ENCODE measurements at regions not wholly inside any gene's neighbourhood (a gene's known extent, or its start where the extent isn't known, plus 50 kb on each side); places are given as distances from the start of the nearest gene placed in this dataset.

DNA sequence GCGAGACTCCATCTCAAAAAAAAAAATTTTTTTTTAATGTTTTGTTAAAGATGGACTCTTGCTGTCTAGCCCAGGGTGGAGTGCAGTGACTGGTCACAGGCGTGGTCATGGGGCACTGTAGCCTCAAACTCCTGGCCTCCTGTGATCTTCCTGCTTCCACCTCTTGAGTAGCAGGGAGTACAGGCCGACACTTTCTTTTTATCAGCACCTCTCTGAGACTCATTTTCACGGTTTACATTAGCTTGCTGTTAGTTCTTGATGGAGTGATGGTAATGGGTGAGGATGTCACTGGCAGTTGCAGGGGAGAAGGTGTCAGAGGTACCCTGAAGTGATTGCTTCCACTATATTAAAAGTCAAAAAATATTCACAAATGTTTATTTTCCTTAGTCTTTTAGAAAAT, 95.3 kb upstream of the MTPN start:
- no peak for TF ChIP-seq POLR2AphosphoS5 (IDR thresholded peaks at IDR 0.05)
- TF ChIP-seq, protein P1, sequence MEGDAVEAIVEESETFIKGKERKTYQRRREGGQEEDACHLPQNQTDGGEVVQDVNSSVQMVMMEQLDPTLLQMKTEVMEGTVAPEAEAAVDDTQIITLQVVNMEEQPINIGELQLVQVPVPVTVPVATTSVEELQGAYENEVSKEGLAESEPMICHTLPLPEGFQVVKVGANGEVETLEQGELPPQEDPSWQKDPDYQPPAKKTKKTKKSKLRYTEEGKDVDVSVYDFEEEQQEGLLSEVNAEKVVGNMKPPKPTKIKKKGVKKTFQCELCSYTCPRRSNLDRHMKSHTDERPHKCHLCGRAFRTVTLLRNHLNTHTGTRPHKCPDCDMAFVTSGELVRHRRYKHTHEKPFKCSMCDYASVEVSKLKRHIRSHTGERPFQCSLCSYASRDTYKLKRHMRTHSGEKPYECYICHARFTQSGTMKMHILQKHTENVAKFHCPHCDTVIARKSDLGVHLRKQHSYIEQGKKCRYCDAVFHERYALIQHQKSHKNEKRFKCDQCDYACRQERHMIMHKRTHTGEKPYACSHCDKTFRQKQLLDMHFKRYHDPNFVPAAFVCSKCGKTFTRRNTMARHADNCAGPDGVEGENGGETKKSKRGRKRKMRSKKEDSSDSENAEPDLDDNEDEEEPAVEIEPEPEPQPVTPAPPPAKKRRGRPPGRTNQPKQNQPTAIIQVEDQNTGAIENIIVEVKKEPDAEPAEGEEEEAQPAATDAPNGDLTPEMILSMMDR (IDR thresholded peaks at IDR 0.05 in 8 of 11, conservative IDR thresholded peaks at IDR 0.05 in 3 of 11) = no peak
- no peak for TF ChIP-seq POLR2A (IDR thresholded peaks at IDR 0.05)
